H1 (cell line): ENCODE measurements at regions not wholly inside any gene's neighbourhood (a gene's known extent, or its start where the extent isn't known, plus 50 kb on each side); places are given as distances from the start of the nearest gene placed in this dataset.

ENCODE experiments used
- CTCF ChIA-PET: fragments of 300-600 bp; sonication (Branson Sonifier 250); formaldehyde crosslinking; loops from one replicate; lab custom pipeline; 2021; ENCODE audit not compliant: partially characterized antibody; lab: Charles Lee
- POLR2A ChIA-PET: fragments of 300-600 bp; sonication (Branson Sonifier 250); formaldehyde crosslinking; loops from one replicate; lab custom pipeline; 2021; ENCODE audit warnings: inconsistent platforms; ENCODE audit not compliant: partially characterized antibody; lab: Charles Lee
- DNase-seq, 2 experiments: peaks; one replicate each; pipeline versions ENCODE4 v3.0.0 to v3.0.0-alpha.2; 2010 to 2022; ENCODE audit warnings: low spot score in 2 of 2, low read depth in 1 of 2, mixed read lengths in 1 of 2
- FAIRE-seq: peaks from 2 replicates; lab custom pipeline; 2011; peaks lifted over from hg19 to GRCh38; lab: Jason Lieb, UNC
- H2AFZ ChIP-seq: 2 replicates; pipeline ENCODE4 v1.8.1; 2012; ENCODE audit warnings: low read length, inconsistent platforms
- H2AK5ac ChIP-seq: 2 replicates; pipeline ENCODE4 v1.6.1; 2013; ENCODE audit warnings: low read depth, low read length
- H2BK120ac ChIP-seq: replicated peaks from 2 replicates; pipeline ENCODE3; 2013; ENCODE audit warnings: low read depth, low read length, inconsistent platforms
- H2BK12ac ChIP-seq: 2 replicates; pipeline ENCODE4 v1.6.1; 2013; ENCODE audit warnings: low read depth, low read length
- H2BK15ac ChIP-seq: 2 replicates; pipeline ENCODE4 v1.6.1; 2013; ENCODE audit warnings: low read length
- H2BK20ac ChIP-seq: 2 replicates; pipeline ENCODE4 v1.6.1; 2013; ENCODE audit warnings: low read length
- H2BK5ac ChIP-seq: 2 replicates; pipeline ENCODE4 v1.6.1; 2013; ENCODE audit warnings: low read depth, low read length
- H3K14ac ChIP-seq: 2 replicates; pipeline ENCODE4 v1.6.1; 2013; ENCODE audit warnings: inconsistent platforms; ENCODE audit not compliant: insufficient read length
- H3K18ac ChIP-seq: 2 replicates; pipeline ENCODE4 v1.6.1; 2013; ENCODE audit warnings: low read length; ENCODE audit errors: extremely low read depth
- H3K23ac ChIP-seq: 2 replicates; pipeline ENCODE4 v1.6.1; 2013; ENCODE audit warnings: inconsistent platforms; ENCODE audit not compliant: insufficient read length
- H3K23me2 ChIP-seq: 2 replicates; pipeline ENCODE4 v1.6.1; 2013; ENCODE audit warnings: low read depth, low read length
- H3K27ac ChIP-seq: 2 replicates; pipeline ENCODE4 v1.6.1; 2011; ENCODE audit warnings: low read depth, low read length, inconsistent platforms
- H3K27me3 ChIP-seq, 4 experiments: replicated peaks in 1 of 4; 1 replicate in 1 of 4; 2 replicates in 3 of 4; pipeline versions ENCODE4 v1.6.1 to v1.8.1; 2011 to 2013; ENCODE audit warnings: low read length in 3 of 4, mild to moderate bottlenecking in 3 of 4, inconsistent platforms in 2 of 4, mixed read lengths in 2 of 4, moderate library complexity in 1 of 4; ENCODE audit not compliant: control insufficient read depth in 3 of 4, insufficient read depth in 3 of 4; ENCODE audit errors: extremely low read depth in 1 of 4
- H3K36me3 ChIP-seq, 4 experiments: 2 replicates each; pipeline versions ENCODE4 v1.6.1 to v1.8.1; 2011 to 2013; ENCODE audit warnings: mild to moderate bottlenecking in 4 of 4, low read length in 3 of 4, moderate library complexity in 2 of 4, control low read depth in 1 of 4, inconsistent platforms in 1 of 4; ENCODE audit not compliant: insufficient read depth in 4 of 4, control insufficient read depth in 2 of 4
- H3K4ac ChIP-seq: replicated peaks from 2 replicates; pipeline ENCODE3; 2013; ENCODE audit warnings: low read length, low read depth, mixed read lengths, inconsistent platforms; ENCODE audit not compliant: insufficient read length
- H3K4me1 ChIP-seq, 4 experiments: replicated peaks in 1 of 4; 1 replicate in 1 of 4; 2 replicates in 3 of 4; pipeline versions ENCODE4 v1.6.1 to v1.8.1; 2011 to 2013; ENCODE audit warnings: low read length in 3 of 4, inconsistent platforms in 2 of 4, mixed read lengths in 1 of 4; ENCODE audit not compliant: insufficient read depth in 4 of 4, control insufficient read depth in 3 of 4
- H3K4me2 ChIP-seq, 2 experiments: 2 replicates each; pipeline versions ENCODE4 v1.6.1 to v1.8.1; 2011 to 2013; ENCODE audit warnings: low read depth in 2 of 2, low read length in 2 of 2, control low read depth in 1 of 2, inconsistent platforms in 1 of 2, mild to moderate bottlenecking in 1 of 2; ENCODE audit not compliant: insufficient read depth in 1 of 2
- H3K4me3 ChIP-seq, 4 experiments: fragments of 200-600, 300-600 bp in 1 of 4; sonication (generic), shearing (Covaris generic), sonication (Bioruptor Twin) in 1 of 4; 2 replicates each; pipeline versions ENCODE4 v1.5.1 to v1.8.1; 2011 to 2016; ENCODE audit warnings: low read length in 4 of 4, low read depth in 3 of 4, control low read depth in 2 of 4, inconsistent platforms in 2 of 4, mild to moderate bottlenecking in 2 of 4, mixed read lengths in 1 of 4, moderate library complexity in 1 of 4; ENCODE audit not compliant: insufficient read depth in 2 of 4; ENCODE audit errors: extremely low read depth in 1 of 4
- H3K56ac ChIP-seq: replicated peaks from 2 replicates; pipeline ENCODE3; 2013; ENCODE audit warnings: low read depth, mild to moderate bottlenecking, mixed read lengths, low read length, inconsistent platforms; ENCODE audit not compliant: insufficient read length
- H3K79me1 ChIP-seq: 2 replicates; pipeline ENCODE4 v1.6.1; 2013; ENCODE audit warnings: low read depth, low read length, control low read depth
- H3K79me2 ChIP-seq, 2 experiments: 2 replicates each; pipeline versions ENCODE4 v1.6.1 to v1.8.1; 2012 to 2013; ENCODE audit warnings: low read length in 2 of 2, mild to moderate bottlenecking in 2 of 2, inconsistent platforms in 1 of 2; ENCODE audit not compliant: insufficient read depth in 2 of 2, control insufficient read depth in 1 of 2
- H3K9ac ChIP-seq, 4 experiments: replicated peaks in 1 of 4; 1 replicate in 1 of 4; 2 replicates in 3 of 4; pipeline versions ENCODE4 v1.6.1 to v1.8.1; 2011 to 2013; ENCODE audit warnings: low read depth in 3 of 4, low read length in 3 of 4, control low read depth in 2 of 4, mild to moderate bottlenecking in 2 of 4, moderate library complexity in 2 of 4, inconsistent platforms in 1 of 4; ENCODE audit errors: extremely low read depth in 1 of 4
- H3K9me3 ChIP-seq, 2 experiments: 2 replicates each; pipeline versions ENCODE4 v1.6.1 to v1.8.1; 2012 to 2013; ENCODE audit warnings: mild to moderate bottlenecking in 2 of 2, moderate library complexity in 2 of 2, control low read depth in 1 of 2, inconsistent platforms in 1 of 2, low read depth in 1 of 2, low read length in 1 of 2, mixed read lengths in 1 of 2; ENCODE audit not compliant: insufficient read depth in 2 of 2
- H4K20me1 ChIP-seq, 2 experiments: replicated peaks in 1 of 2; 2 replicates each; pipeline versions ENCODE3 to v1.8.1; 2011 to 2013; ENCODE audit warnings: inconsistent platforms in 2 of 2, low read length in 2 of 2, mild to moderate bottlenecking in 1 of 2; ENCODE audit not compliant: insufficient read depth in 2 of 2, control insufficient read depth in 1 of 2
- H4K5ac ChIP-seq: 2 replicates; pipeline ENCODE4 v1.6.1; 2013; ENCODE audit warnings: low read length, low read depth, mixed read lengths, inconsistent platforms; ENCODE audit not compliant: insufficient read length
- H4K8ac ChIP-seq: 2 replicates; pipeline ENCODE4 v1.8.0; 2013; ENCODE audit warnings: mild to moderate bottlenecking, moderate library complexity, low read length, inconsistent platforms; ENCODE audit not compliant: insufficient read depth; ENCODE audit errors: extremely low read depth
- H4K91ac ChIP-seq: replicated peaks from 2 replicates; pipeline ENCODE3; 2013; ENCODE audit warnings: low read length, mixed read lengths, inconsistent platforms; ENCODE audit not compliant: insufficient read length
- BACH1 ChIP-seq: IDR thresholded peaks from 2 replicates; pipeline ENCODE4 v1.6.1; 2012; ENCODE audit warnings: low read length, improper control_type of control experiment
- CHD1 ChIP-seq: IDR thresholded peaks from 2 replicates; pipeline ENCODE4 v1.6.1; 2012; ENCODE audit warnings: low read depth, low read length, improper control_type of control experiment
- GABPA ChIP-seq: IDR thresholded peaks from 2 replicates; pipeline ENCODE4 v1.6.1; 2011; ENCODE audit warnings: mild to moderate bottlenecking, low read length, moderate library complexity, borderline replicate concordance; ENCODE audit not compliant: insufficient read depth
- KDM5A ChIP-seq: fragments of 200-600 bp; IDR thresholded peaks from 2 replicates; pipeline ENCODE4 v1.7.1; 2012; ENCODE audit warnings: mild to moderate bottlenecking, low read length, inconsistent platforms, mixed read lengths
- MAFK ChIP-seq: IDR thresholded peaks from 2 replicates; pipeline ENCODE4 v1.6.1; 2012; ENCODE audit warnings: low read depth, mild to moderate bottlenecking, improper control_type of control experiment, low read length
- POU5F1 ChIP-seq: IDR thresholded peaks from 2 replicates; pipeline ENCODE4 v1.6.1; 2011; ENCODE audit warnings: low read depth, mild to moderate bottlenecking, low read length, moderate library complexity
- RBBP5 ChIP-seq: IDR thresholded peaks from 2 replicates; pipeline ENCODE4 v1.7.1; 2012; ENCODE audit warnings: low read depth, mild to moderate bottlenecking, inconsistent platforms, low read length, moderate library complexity, borderline replicate concordance
- TAF1 ChIP-seq: IDR thresholded peaks from 2 replicates; pipeline ENCODE4 v1.6.1; 2011; ENCODE audit warnings: mild to moderate bottlenecking, low read depth, low read length
- TCF12 ChIP-seq: IDR thresholded peaks from 2 replicates; pipeline ENCODE4 v1.6.1; 2011; ENCODE audit warnings: low read depth, mild to moderate bottlenecking, low read length
- ZNF274 ChIP-seq: IDR thresholded peaks from 2 replicates; pipeline ENCODE4 v1.7.0; 2012; ENCODE audit warnings: low read length, borderline replicate concordance; ENCODE audit errors: extremely low read depth
- WGBS, 2 experiments: shearing (Covaris generic) in 1 of 2; methylation state at CpG; one replicate each; pipeline versions ENCODE4 v1.1.6 to v1.1.7; 2013 to 2015; ENCODE audit warnings: low lambda C conversion rate in 2 of 2, mixed read lengths in 2 of 2, inconsistent platforms in 1 of 2, low coverage in 1 of 2, missing lambda C conversion rate in 1 of 2; ENCODE audit not compliant: insufficient replicate concordance in 2 of 2, insufficient coverage in 1 of 2, insufficient read length in 1 of 2; ENCODE audit errors: extremely low coverage in 1 of 2, missing lambda C conversion rate in 1 of 2; 5-methylcytosine and 5-hydroxymethylcytosine counted together
- TF ChIP-seq, protein P1 (sequence below): IDR thresholded peaks from 2 replicates; pipeline ENCODE4 v1.6.1; 2011; ENCODE audit warnings: low read depth, mild to moderate bottlenecking, low read length; ENCODE audit not compliant: insufficient read depth
- TF ChIP-seq, protein P2 (sequence below): IDR thresholded peaks from 2 replicates; pipeline ENCODE4 v1.6.1; 2012; ENCODE audit warnings: inconsistent platforms
- TF ChIP-seq, protein P3 (sequence below): IDR thresholded peaks from 2 replicates; pipeline ENCODE4 v1.6.1; 2012; ENCODE audit warnings: low read length, inconsistent platforms

DNA sequence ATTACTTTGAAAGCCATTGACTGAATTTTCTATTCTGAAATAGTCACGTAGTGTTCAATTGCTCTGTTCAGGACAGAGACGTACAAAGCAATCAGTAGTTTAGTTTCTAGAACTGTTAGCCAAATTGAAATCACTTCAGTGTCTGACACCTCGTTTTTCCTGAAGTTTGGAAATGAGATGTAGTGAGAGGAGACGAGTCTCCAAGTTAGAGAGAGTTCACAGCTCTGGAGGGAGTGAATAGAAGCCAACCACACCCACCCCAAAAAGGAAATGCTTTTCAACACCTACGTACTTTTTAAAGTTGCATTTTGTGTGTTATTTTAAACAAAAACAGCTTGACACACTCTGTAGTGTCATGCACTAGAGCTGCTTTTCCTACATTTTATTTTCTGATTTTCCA, 296.0 kb downstream of the ADGRG6 start:
- H2AK5ac ChIP-seq, result no peak overlapping the region
- H2BK120ac ChIP-seq, result no peak overlapping the region
- ChIA-PET CTCF (interaction anchor here (0.7 to 1.1 kb wide), 2 partner anchors 28 to 47 kb away, joined by 3 to 4 read pairs; no protein-coding TSS in a partner anchor), POLR2A (no interaction called here)
- no peak for DNase-seq
- FAIRE-seq, result no peak
- H2BK15ac ChIP-seq, result no peak overlapping the region
- H3K4me3 ChIP-seq, result no peak overlapping the region
- H3K23ac ChIP-seq, result no peak overlapping the region
- H3K79me1 ChIP-seq, result no peaks in the 10 kb centered on the region
- H2BK20ac ChIP-seq, result no peak overlapping the region
- no peak overlapping the region for H3K4me2 ChIP-seq
- no peaks in the 10 kb centered on the region for H4K20me1 ChIP-seq
- H2BK5ac ChIP-seq, result no peak overlapping the region
- H3K27me3 ChIP-seq, result no peaks in the 10 kb centered on the region
- no peak overlapping the region for H4K5ac ChIP-seq
- H3K23me2 ChIP-seq, result no peaks in the 10 kb centered on the region
- H4K8ac ChIP-seq, result no peak overlapping the region
- no peak overlapping the region for H3K18ac ChIP-seq
- no peak overlapping the region for H3K56ac ChIP-seq
- no peak overlapping the region for H3K27ac ChIP-seq
- no peaks in the 10 kb centered on the region for H3K36me3 ChIP-seq
- H2AFZ ChIP-seq, result no peak overlapping the region
- H3K9ac ChIP-seq, result no peak overlapping the region
- no peak overlapping the region for H4K91ac ChIP-seq
- no peak overlapping the region for H3K4ac ChIP-seq
- H3K9me3 ChIP-seq, result 0 out of 4 replicates have a peak, but pooled peaks cover 0 to 4% of the 10 kb centered on the region in 2 experiments
- no peaks in the 10 kb centered on the region for H3K79me2 ChIP-seq
- no peak overlapping the region for H2BK12ac ChIP-seq
- no peak overlapping the region for H3K14ac ChIP-seq
- WGBS, 2 experiments, result 85% methylated on average over 5 of the region's 5 CpGs; no CpG with 5 or more reads in 1 of the 2 experiments
- no peaks in the 10 kb centered on the region for H3K4me1 ChIP-seq
- TF ChIP-seq, protein P1, sequence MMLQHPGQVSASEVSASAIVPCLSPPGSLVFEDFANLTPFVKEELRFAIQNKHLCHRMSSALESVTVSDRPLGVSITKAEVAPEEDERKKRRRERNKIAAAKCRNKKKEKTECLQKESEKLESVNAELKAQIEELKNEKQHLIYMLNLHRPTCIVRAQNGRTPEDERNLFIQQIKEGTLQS, result no peak
- no peak for TF ChIP-seq CHD1
- TF ChIP-seq KDM5A, result no peak
- TF ChIP-seq, protein P2, sequence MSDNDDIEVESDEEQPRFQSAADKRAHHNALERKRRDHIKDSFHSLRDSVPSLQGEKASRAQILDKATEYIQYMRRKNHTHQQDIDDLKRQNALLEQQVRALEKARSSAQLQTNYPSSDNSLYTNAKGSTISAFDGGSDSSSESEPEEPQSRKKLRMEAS, result no peak
- no peak for TF ChIP-seq POU5F1
- TF ChIP-seq TCF12, result no peak
- no peak for TF ChIP-seq GABPA
- no peak for TF ChIP-seq ZNF274
- TF ChIP-seq RBBP5, result no peak
- no peak for TF ChIP-seq BACH1
- no peak for TF ChIP-seq MAFK
- TF ChIP-seq, protein P3, sequence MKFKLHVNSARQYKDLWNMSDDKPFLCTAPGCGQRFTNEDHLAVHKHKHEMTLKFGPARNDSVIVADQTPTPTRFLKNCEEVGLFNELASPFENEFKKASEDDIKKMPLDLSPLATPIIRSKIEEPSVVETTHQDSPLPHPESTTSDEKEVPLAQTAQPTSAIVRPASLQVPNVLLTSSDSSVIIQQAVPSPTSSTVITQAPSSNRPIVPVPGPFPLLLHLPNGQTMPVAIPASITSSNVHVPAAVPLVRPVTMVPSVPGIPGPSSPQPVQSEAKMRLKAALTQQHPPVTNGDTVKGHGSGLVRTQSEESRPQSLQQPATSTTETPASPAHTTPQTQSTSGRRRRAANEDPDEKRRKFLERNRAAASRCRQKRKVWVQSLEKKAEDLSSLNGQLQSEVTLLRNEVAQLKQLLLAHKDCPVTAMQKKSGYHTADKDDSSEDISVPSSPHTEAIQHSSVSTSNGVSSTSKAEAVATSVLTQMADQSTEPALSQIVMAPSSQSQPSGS, result no peak
- no peak for TF ChIP-seq TAF1
